OCI-LY7 (cell line): ENCODE measurements at regions not wholly inside any gene's neighbourhood (a gene's known extent, or its start where the extent isn't known, plus 50 kb on each side); places are given as distances from the start of the nearest gene placed in this dataset.
"Not testable (repeated sequence)": the region's sequence is repeated elsewhere in the genome, so short reads cannot be mapped to it uniquely, and the experiment has no call there.

Experiments used
- BruUV-seq: library from RNA; stranded (reverse); fragments of 400-500 nt; replicated peaks from 2 replicates; lab custom pipeline; 2021; lab: Mats Ljungman, UMichigan
- CTCF ChIA-PET: fragments of 300-600 bp; sonication (Branson Sonifier 250); formaldehyde crosslinking; loops from one replicate; lab custom pipeline; 2022; ENCODE audit warnings: antibody characterized with exemption; ENCODE audit not compliant: unreplicated experiment; lab: Charles Lee
- POLR2A ChIA-PET: fragments of 300-600 bp; sonication (Branson Sonifier 250); formaldehyde crosslinking; loops from one replicate; lab custom pipeline; 2022; ENCODE audit warnings: antibody characterized with exemption; lab: Charles Lee
- DNase-seq: peaks from one replicate; pipeline ENCODE4 v3.0.0-alpha.2; 2015; ENCODE audit warnings: low spot score
- H2AFZ ChIP-seq: fragments of 200-600 bp; sonication (generic), shearing (Covaris generic); 2 replicates; pipeline ENCODE4 v1.6.1; 2014; ENCODE audit warnings: mild to moderate bottlenecking, antibody characterized with exemption, low read length, moderate library complexity
- H3K27ac ChIP-seq: fragments of 200-600 bp; sonication (generic); 2 replicates; pipeline ENCODE4 v1.5.1; 2014; ENCODE audit warnings: mixed run types, low read depth, mild to moderate bottlenecking, moderate library complexity, low read length, inconsistent platforms; ENCODE audit not compliant: poor library complexity, severe bottlenecking
- H3K36me3 ChIP-seq: fragments of 200-600 bp; sonication (generic); 2 replicates; pipeline ENCODE4 v1.6.1; 2014; ENCODE audit warnings: mild to moderate bottlenecking, antibody characterized with exemption, low read length, moderate library complexity, mixed read lengths; ENCODE audit not compliant: insufficient read depth
- H3K4me1 ChIP-seq: fragments of 200-600 bp; sonication (generic); 2 replicates; pipeline ENCODE4 v1.5.1; 2014; ENCODE audit warnings: mild to moderate bottlenecking, low read length; ENCODE audit not compliant: insufficient read depth, poor library complexity, severe bottlenecking
- H3K4me2 ChIP-seq: fragments of 200-600 bp; sonication (generic); 2 replicates; pipeline ENCODE4 v1.6.1; 2014; ENCODE audit warnings: mild to moderate bottlenecking, low read length
- H3K4me3 ChIP-seq: fragments of 200-600 bp; sonication (generic); 2 replicates; pipeline ENCODE4 v1.5.1; 2014; ENCODE audit warnings: mild to moderate bottlenecking, low read depth, low read length; ENCODE audit not compliant: poor library complexity, severe bottlenecking
- H3K79me2 ChIP-seq: fragments of 200-600 bp; sonication (generic); 2 replicates; pipeline ENCODE4 v1.6.1; 2016; ENCODE audit warnings: low read depth, mild to moderate bottlenecking, low read length, moderate library complexity, mixed read lengths; ENCODE audit not compliant: insufficient read depth
- H3K9me2 ChIP-seq: fragments of 200-600 bp; sonication (generic); 2 replicates; pipeline ENCODE4 v1.6.1; 2016; ENCODE audit warnings: mild to moderate bottlenecking, low read length, mixed read lengths; ENCODE audit not compliant: insufficient read depth
- H3K9me3 ChIP-seq: fragments of 200-600 bp; sonication (generic); 2 replicates; pipeline ENCODE4 v1.6.1; 2014; ENCODE audit warnings: mild to moderate bottlenecking, mixed run types, low read length, mixed read lengths
- H4K20me1 ChIP-seq: fragments of 200-600 bp; sonication (generic); 2 replicates; pipeline ENCODE4 v1.6.1; 2014; ENCODE audit warnings: mild to moderate bottlenecking, antibody characterized with exemption, low read length, moderate library complexity, mixed read lengths; ENCODE audit not compliant: insufficient read depth
- EZH2phosphoT487 ChIP-seq: fragments of 200-600 bp; sonication (generic); IDR thresholded peaks from 2 replicates; pipeline ENCODE4 v1.6.1; 2018; ENCODE audit warnings: low read depth, borderline replicate concordance, mild to moderate bottlenecking, mixed run types, antibody characterized with exemption, low read length, moderate library complexity, mixed read lengths
- intact Hi-C: fragments of 100-400 bp; cut with micrococcal nuclease; formaldehyde crosslinking; loops from one replicate; pipeline ENCODE4 v1.10.0; 2022; ENCODE audit not compliant: unreplicated experiment
- TF ChIP-seq, protein P1 (sequence below): fragments of 200-600 bp; sonication (generic); conservative IDR thresholded peaks from 2 replicates; pipeline ENCODE4 v1.5.1; 2014; ENCODE audit warnings: mild to moderate bottlenecking, antibody characterized with exemption, low read length, moderate library complexity, mixed read lengths

DNA sequence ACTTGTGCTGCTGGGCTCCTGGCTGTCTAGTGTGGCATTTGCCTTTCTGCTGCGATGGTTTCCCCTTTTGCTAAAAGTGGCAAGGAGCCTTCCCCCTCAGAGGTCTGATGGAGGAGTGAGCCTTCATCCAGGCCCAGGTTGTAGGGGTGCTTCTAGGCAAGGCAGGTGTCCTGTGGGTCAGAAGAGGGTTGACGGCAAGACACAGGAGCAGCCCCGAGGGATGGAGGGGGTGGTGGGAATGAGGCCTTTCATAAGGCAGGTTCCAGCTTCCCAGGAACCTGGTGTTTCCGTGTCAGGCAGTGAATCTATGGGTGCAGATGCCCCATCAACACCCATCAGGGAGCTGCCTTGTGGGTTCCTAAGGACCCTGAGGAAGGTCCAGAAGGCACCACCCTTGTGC, 63.0 kb upstream of the TAMM41 start:
- ChIA-PET POLR2A (no interaction called here), CTCF (no interaction called here)
- no peaks in the 10 kb centered on the region for H3K36me3 ChIP-seq
- H3K79me2 ChIP-seq = no peaks in the 10 kb centered on the region
- H3K9me2 ChIP-seq = no peaks in the 10 kb centered on the region
- intact Hi-C loops = no loop called here
- no TSS peak for BruUV-seq
- H3K4me3 ChIP-seq = no peak overlapping the region
- TF ChIP-seq, protein P1, sequence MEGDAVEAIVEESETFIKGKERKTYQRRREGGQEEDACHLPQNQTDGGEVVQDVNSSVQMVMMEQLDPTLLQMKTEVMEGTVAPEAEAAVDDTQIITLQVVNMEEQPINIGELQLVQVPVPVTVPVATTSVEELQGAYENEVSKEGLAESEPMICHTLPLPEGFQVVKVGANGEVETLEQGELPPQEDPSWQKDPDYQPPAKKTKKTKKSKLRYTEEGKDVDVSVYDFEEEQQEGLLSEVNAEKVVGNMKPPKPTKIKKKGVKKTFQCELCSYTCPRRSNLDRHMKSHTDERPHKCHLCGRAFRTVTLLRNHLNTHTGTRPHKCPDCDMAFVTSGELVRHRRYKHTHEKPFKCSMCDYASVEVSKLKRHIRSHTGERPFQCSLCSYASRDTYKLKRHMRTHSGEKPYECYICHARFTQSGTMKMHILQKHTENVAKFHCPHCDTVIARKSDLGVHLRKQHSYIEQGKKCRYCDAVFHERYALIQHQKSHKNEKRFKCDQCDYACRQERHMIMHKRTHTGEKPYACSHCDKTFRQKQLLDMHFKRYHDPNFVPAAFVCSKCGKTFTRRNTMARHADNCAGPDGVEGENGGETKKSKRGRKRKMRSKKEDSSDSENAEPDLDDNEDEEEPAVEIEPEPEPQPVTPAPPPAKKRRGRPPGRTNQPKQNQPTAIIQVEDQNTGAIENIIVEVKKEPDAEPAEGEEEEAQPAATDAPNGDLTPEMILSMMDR = no peak
- no peak for TF ChIP-seq EZH2phosphoT487
- no peaks in the 10 kb centered on the region for H4K20me1 ChIP-seq
- H3K4me1 ChIP-seq = no peaks in the 10 kb centered on the region
- H2AFZ ChIP-seq = no peak overlapping the region
- no peak for DNase-seq
- no peak overlapping the region for H3K27ac ChIP-seq
- H3K4me2 ChIP-seq = no peak overlapping the region
- H3K9me3 ChIP-seq = no peaks in the 10 kb centered on the region

GRCh38 chr3:11910216-11910930, 63.7 kb upstream of the TAMM41 start:
- H3K9me3 ChIP-seq, H4K20me1 ChIP-seq, H3K27ac ChIP-seq, POLR2A ChIA-PET, H2AFZ ChIP-seq, intact Hi-C loops, BruUV-seq, H3K4me1 ChIP-seq, H3K4me2 ChIP-seq, DNase-seq, H3K79me2 ChIP-seq, H3K9me2 ChIP-seq, H3K36me3 ChIP-seq, H3K4me3 ChIP-seq, CTCF ChIA-PET: not testable (repeated sequence)

DNA sequence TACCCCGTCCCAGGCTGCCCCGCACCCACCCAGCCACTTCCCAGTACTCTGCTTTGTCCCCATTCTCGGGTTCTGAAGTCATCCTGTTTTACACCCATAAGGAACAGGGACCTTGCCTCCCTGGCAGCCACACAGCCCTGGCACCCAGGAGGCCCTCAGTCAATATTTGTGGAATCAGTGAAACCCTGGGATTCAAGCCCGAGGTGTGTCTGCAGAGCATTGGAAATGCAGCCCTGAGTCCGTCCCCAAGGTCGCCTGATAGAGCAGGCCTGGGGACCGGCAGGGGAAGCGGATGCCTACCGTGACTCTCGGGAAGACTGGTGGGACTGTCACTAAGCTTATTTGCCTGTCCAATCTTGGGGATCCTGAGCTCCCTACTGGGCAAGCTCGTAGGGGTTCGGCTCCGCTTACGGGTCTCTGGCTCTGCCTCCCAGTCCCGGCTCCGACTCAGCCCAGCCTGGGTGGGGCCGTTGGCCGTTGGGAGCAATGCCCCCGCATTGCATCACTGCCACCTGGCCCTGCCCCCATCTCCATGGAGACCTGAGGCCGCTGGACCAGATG, 64.4 kb upstream of the TAMM41 start:
- Histone ChIP-seq H3K36me3 (no peaks in the 10 kb centered on the region), H3K9me3 (no peaks in the 10 kb centered on the region), H3K4me2 (no peak overlapping the region), H3K27ac (no peak overlapping the region), H3K4me3 (no peak overlapping the region), H2AFZ (no peak overlapping the region), H4K20me1 (no peaks in the 10 kb centered on the region), H3K4me1 (no peaks in the 10 kb centered on the region), H3K9me2 (no peaks in the 10 kb centered on the region), H3K79me2 (no peaks in the 10 kb centered on the region)
- no peak for TF ChIP-seq EZH2phosphoT487
- TF ChIP-seq, protein P1 = no peak
- POLR2A ChIA-PET = no interaction called here
- no peak for DNase-seq
- intact Hi-C loops = no loop called here
- no TSS peak for BruUV-seq
- CTCF ChIA-PET = no interaction called here

GRCh38 chr3:11911887-11912286, 65.2 kb upstream of the TAMM41 start:
- POLR2A ChIA-PET = interaction anchor here (0.6 kb wide), 1 partner anchor 667 kb away, joined by 3 read pairs; no protein-coding TSS in a partner anchor
- intact Hi-C loops, H3K9me2 ChIP-seq, H3K27ac ChIP-seq, CTCF ChIA-PET, H2AFZ ChIP-seq, BruUV-seq, H3K79me2 ChIP-seq, H3K36me3 ChIP-seq, H3K4me1 ChIP-seq, H3K9me3 ChIP-seq, DNase-seq, H3K4me3 ChIP-seq, H3K4me2 ChIP-seq, H4K20me1 ChIP-seq: not testable (repeated sequence)
